ENCODE measurements at regions not wholly inside any gene's neighbourhood (a gene's known extent, or its start where the extent isn't known, plus 50 kb on each side); places are given as distances from the start of the nearest gene placed in this dataset.

DNA sequence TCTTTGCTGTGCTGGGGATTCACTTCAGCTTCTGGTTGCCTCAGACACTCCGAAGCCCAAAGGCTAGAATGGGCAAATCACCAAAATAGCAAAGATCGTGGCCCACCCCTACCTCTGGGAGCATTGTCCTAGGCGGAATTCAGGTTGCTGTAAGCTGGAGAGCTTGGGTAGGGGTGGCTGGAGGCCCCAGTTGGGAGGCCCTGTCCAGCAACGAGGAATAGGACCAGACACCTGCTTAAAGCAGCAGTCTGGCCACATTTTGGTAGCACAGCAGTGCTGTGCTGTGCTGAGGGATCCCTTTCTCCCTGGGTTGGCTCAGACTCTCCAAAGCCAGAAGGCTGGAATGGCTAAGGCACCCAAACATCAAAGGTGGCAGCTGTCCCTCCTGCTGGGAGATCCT lies 99.3 kb downstream of the CLDN1 start:
- no peak for DNase-seq
- Histone ChIP-seq H3K27ac (no peak overlapping the region), H3K27me3 (no peaks in the 10 kb centered on the region), H3K4me1 (no peaks in the 10 kb centered on the region), H3K9me3 (no peaks in the 10 kb centered on the region), H3K4me3 (no peak overlapping the region), H3K36me3 (no peaks in the 10 kb centered on the region)
- no peak for TF ChIP-seq POLR2A (IDR thresholded peaks at IDR 0.05)
- TF ChIP-seq, protein P1, sequence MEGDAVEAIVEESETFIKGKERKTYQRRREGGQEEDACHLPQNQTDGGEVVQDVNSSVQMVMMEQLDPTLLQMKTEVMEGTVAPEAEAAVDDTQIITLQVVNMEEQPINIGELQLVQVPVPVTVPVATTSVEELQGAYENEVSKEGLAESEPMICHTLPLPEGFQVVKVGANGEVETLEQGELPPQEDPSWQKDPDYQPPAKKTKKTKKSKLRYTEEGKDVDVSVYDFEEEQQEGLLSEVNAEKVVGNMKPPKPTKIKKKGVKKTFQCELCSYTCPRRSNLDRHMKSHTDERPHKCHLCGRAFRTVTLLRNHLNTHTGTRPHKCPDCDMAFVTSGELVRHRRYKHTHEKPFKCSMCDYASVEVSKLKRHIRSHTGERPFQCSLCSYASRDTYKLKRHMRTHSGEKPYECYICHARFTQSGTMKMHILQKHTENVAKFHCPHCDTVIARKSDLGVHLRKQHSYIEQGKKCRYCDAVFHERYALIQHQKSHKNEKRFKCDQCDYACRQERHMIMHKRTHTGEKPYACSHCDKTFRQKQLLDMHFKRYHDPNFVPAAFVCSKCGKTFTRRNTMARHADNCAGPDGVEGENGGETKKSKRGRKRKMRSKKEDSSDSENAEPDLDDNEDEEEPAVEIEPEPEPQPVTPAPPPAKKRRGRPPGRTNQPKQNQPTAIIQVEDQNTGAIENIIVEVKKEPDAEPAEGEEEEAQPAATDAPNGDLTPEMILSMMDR (IDR thresholded peaks at IDR 0.05) = no peak
- intact Hi-C loops (cut with DNase I; ENCODE audit: low total_unique reads) = no loop called here

DNA sequence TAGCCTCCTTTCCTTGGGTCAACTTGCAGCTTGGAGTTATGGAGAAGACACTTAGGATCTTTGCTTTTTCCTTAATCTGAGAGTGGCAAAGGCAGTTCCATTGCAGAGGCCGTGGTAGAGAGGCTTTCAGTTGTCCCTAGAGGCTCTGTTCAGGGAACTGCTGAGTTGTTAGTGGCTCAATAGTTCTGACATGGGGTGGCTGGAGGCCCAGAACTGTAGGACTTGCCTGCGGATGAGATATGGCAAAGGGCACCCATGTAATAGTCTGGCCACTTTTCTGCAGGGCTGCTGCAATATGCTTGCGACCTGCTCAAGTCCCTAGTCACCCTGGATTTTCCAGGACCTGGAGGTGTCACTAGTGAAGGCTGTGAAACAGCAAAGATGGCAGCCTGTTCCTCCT lies 99.9 kb downstream of the CLDN1 start:
- Histone ChIP-seq H3K27ac (no peak overlapping the region), H3K4me1 (no peaks in the 10 kb centered on the region)
- intact Hi-C loops (cut with DNase I; ENCODE audit: low total_unique reads) = no loop called here

DNA sequence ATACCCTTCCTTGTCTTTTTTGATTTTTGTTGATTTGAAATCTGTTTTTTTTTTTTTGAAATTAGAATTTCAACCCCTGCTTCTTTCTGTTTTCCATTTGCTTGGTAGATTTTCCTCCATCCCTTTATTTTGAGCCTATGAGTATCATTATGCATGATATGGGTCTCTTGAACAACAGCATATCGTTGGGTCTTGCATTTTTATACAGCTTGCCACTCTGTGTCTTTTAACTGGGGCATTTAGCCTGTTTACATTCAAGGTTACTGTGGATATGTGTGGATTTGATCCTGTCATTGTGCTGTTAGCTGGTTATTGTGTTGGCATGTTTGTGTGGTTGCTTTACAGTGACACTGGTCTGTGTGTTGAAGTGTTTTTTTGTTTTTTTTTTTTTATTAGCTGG lies 99.7 kb upstream of the P3H2 start:
- intact Hi-C loops (cut with DNase I; ENCODE audit: low total_unique reads) = no loop called here
- H3K27me3 ChIP-seq = no peaks in the 10 kb centered on the region
- no peak overlapping the region for H3K27ac ChIP-seq
- H3K4me3 ChIP-seq = no peak overlapping the region
- H3K9me3 ChIP-seq = no peaks in the 10 kb centered on the region
- H3K36me3 ChIP-seq = no peaks in the 10 kb centered on the region
- no peaks in the 10 kb centered on the region for H3K4me1 ChIP-seq
- TF ChIP-seq POLR2A (IDR thresholded peaks at IDR 0.05) = no peak
- TF ChIP-seq, protein P1 (IDR thresholded peaks at IDR 0.05) = no peak
- DNase-seq = no peak

More for the DNA sequence above, 99.9 kb downstream of the CLDN1 start:
- no peaks in the 10 kb centered on the region for H3K27me3 ChIP-seq
- no peaks in the 10 kb centered on the region for H3K9me3 ChIP-seq
- no peak overlapping the region for H3K4me3 ChIP-seq
- no peak for DNase-seq
- H3K36me3 ChIP-seq = no peaks in the 10 kb centered on the region
- TF ChIP-seq POLR2A (IDR thresholded peaks at IDR 0.05) = no peak
- TF ChIP-seq, protein P1 (IDR thresholded peaks at IDR 0.05) = no peak

DNA sequence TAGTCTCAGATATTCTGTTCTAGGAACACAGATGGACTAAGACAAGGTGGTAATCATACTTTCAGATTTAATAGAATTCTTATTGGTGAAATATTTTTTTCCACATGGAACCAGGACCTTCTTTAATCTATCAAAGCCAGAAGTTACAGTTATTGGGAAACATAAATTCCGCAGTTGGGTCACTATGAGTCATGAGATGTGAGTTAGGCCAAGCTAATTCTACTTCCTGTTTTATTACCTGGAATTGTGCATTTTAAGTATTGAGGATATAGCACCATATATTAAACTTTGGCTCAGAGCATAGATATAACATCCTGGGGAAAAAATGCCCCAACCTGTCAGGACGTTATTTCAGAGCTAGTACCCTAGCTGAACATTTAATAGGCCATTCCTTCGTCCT lies 96.4 kb upstream of the P3H2 start:
- H3K4me3 ChIP-seq = no peak overlapping the region
- H3K4me1 ChIP-seq = no peaks in the 10 kb centered on the region
- no peaks in the 10 kb centered on the region for H3K27me3 ChIP-seq
- no peak overlapping the region for H3K27ac ChIP-seq
- DNase-seq = no peak
- TF ChIP-seq, protein P1 (IDR thresholded peaks at IDR 0.05) = no peak
- TF ChIP-seq POLR2A (IDR thresholded peaks at IDR 0.05) = no peak
- no peaks in the 10 kb centered on the region for H3K36me3 ChIP-seq
- intact Hi-C loops (cut with DNase I; ENCODE audit: low total_unique reads) = no loop called here
- H3K9me3 ChIP-seq = no peaks in the 10 kb centered on the region

DNA sequence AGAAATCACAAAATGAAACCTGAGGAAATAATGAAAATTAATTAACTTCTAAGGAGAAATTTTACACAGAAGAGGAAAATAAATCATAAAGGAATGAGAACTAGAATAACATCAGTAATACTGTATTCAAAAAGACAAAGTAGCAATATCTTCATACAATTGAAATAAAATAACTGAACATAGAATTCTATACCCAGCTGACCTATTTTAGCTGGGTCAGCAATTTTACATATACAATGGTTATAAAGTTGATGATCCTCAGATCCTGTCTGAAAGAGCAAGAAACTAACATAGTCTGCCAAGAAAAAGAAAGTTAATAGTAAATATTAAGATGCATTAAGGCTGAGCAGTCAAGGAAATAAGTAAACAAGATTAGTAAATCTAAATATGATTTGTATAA lies 93.0 kb upstream of the P3H2 start:
- no peaks in the 10 kb centered on the region for H3K9me3 ChIP-seq
- intact Hi-C loops (cut with DNase I; ENCODE audit: low total_unique reads) = no loop called here
- H3K27ac ChIP-seq = no peak overlapping the region
- H3K27me3 ChIP-seq = no peaks in the 10 kb centered on the region
- no peak for DNase-seq
- TF ChIP-seq POLR2A (IDR thresholded peaks at IDR 0.05) = no peak
- TF ChIP-seq, protein P1 (IDR thresholded peaks at IDR 0.05) = no peak
- no peaks in the 10 kb centered on the region for H3K4me1 ChIP-seq
- no peak overlapping the region for H3K4me3 ChIP-seq
- no peaks in the 10 kb centered on the region for H3K36me3 ChIP-seq
